NCI-H510A treated with DMSO at 0.1 percent for 48 hours (cell line): ENCODE measurements at regions not wholly inside any gene's neighbourhood (a gene's known extent, or its start where the extent isn't known, plus 50 kb on each side); places are given as distances from the start of the nearest gene placed in this dataset.

Source experiments
- DNase-seq: peaks from one replicate; lab custom pipeline; 2025; lab: John Stamatoyannopoulos, UW

DNA sequence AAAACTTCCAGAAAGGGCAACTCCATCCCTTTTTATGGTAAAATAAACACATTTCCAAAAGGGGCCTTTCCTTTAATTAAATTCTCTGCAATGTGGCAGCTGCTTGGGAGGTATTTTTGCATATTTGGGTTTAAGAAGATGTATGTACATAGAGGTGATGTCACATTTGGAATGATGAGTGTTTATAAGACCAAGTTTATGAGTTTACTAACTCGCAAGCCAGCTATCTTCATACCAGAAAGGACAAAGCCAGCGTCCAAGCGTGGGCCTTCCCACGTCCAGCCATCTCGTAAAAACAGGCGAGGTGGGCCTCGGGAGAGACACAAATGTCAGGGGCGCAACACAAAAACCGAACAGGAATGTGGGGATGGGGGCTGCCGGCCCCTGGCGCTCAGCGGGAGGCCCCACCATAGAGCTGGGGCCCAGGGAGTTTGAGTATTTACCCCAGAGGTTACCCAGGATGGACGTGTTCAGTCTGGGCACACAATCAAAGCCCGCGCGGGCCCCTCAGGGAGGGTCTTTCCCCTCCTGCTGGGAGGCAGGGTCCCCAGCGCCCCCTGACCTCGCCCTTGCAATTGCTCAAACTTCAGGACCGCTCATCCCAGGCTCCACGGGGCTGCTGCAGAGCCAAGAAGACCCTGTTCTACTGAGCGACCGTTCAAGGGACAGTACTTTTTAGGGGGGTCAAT, 137.3 kb downstream of the TWIST2 start:
- DNase-seq: no peak

DNA sequence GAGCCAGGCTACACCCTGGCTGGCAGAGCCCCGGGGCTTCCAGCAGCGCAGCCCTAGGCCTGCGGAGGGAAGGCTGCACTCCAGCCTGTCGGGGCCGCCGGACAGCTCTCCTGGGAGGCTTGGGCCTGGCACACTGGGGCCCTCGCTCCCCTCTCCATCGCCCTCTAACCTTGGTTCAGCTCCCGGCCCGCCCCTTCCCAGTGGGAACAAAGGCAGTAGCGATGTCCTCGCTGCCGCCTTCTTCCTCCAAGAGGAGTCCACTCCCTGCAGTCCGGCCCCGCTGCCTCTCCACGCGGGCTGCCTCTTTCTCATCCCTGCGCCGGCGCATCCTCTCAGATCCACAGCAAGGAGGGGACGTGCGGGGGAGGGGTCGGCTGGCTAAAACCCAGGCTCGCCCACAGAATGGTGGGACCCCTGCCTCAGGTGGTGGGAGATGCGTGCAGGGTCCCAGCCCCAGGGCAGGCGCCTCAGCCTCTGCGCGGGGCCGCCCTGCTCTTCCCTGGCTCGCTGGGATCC, 138.1 kb downstream of the TWIST2 start:
- DNase-seq: no peak

DNA sequence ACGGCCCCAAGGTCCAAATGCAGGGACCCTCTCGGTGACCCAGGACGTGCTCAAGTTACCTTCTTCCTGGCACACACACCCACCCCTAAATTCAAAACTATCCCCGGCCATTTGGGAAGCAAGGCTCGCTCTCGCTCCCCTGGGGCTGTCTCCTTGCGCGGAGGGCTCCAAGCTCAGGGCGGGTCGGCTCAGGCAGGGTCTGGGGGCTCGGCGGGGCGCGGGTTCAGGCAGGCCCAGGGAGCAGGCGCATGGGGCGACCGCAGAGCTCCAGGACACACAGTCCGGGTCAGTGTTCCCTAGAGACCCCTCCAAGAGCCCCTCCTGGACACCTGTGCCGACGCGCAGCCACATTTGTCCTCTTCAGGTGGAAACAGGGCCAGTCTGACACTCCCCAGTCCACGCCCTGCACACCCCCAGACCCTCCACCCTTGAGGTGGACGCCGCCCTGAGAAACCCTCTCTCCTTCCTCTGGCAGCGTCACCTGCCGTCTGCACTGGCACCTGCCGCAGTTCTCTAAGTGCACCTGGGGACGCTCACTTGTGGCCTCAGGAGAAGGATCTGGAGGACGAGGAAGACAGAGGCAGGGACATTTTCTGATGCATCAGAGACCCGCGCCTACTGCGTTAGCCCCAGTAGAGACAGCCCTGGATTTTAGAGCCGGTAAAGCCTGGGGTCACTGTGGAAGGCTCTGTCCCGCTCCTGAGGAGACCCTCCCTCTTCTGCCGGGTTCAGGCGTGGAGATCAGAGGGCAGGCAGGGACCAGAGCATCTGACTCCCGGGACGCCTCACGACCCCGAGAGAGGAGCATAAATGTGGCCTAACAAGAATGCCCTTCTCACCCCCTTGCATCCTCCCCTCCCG, 138.8 kb downstream of the TWIST2 start:
- no peak for DNase-seq

DNA sequence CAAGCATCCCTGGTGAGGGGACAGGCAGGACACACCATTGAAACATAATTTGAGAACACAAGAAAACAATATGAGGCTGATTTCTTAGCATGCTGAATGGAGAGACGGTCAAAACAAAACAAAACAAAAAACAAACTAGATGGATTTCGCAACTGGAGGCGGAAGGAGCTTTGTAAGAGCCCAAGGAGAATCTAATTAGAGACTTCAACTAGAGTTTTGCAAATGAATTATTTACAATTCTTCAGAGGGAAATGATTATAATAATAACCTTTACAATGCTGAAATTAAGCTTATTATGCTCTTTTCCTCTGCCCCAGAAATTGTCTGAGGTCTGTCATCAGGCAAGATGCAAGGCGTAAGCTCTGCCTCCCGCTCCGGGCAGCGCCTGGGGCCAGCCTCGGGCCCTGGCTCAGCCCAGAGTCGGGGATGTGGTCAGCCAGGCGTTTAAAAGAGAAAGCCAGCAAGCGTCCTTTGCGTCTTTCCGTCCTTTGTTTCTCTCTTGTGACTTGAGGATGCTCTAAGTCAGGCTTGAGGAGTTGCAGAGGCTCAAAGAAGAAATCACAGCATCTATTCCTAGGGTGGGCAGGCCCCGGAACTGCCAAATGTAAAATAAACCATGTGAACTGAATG, 139.6 kb downstream of the TWIST2 start:
- no peak for DNase-seq

DNA sequence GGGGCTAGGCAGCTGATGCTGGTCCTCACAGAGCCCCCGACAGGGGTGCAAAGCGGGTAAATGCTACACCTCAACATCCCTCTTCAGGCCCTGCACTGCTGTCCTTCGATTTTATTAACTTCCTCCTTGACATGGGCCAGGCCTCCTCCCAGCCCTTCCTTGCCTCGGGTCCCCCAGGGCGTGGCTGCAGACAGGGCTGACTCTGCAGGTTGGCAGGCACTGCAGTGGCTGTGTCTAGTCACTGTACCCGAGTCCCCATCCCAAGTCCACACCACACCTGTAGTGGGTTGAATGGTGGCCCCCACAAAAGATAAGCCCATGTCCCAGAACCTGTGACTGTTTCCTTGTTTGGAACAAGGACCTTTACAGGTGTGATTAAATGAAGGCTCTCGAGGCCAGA, 140.2 kb downstream of the TWIST2 start:
- DNase-seq: no peak

DNA sequence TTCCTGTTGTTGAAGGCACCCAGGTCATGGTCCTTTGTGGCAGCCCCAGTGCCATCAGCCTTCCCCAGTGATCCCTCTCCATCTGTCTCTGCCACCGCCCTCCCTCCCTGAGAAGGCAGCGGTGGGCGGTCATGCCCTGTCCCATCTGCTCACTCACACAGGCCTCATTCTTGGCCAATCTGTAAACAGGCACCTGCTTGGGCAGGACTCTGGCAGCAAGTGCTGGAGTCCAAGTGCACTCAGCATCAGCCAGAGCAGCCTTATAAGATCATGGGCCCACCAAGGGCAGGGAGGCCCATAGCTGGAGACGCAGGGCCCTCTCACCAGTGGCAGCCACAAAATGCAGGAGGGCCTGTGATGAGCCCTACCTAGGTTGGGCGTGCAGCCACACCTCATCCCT, 140.9 kb downstream of the TWIST2 start:
- DNase-seq: no peak

DNA sequence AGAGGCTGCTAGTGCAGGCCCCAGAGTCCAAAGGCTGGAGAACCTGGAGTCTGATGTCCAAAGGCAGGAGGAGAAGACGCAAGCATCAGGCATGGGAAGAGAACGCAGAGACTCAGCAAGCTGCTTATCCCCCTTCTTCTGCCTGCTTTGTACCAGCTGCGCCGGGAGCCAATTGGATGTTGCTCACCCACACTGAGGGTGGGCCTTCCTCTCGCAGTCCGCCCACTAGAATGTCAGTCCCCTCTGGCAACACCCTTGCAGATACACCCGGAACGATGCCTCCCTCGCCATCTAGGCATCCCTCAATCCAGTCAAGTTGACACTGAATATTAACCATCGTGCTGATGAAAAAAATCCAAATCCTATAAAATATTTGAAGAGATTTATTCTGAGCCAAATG, 141.6 kb downstream of the TWIST2 start:
- DNase-seq: no peak

DNA sequence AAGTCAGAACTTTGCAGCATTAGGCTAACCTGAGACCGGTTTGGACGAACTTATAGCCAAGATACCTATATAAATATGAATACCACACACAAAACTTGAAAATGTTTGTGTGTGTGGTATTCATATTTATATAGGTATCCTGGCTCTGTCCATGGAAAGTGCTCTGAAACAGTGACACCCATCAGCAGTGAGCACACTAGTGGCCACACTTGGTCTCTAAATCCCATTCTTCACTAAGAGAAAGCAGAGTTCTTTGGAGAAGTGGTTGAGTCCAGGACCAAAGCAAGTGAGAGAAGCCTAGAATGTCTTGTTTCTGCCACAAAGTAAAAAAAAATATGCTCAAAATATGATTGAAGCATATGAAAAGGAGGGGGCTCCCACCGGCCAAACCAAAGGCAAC, 146.5 kb downstream of the TWIST2 start:
- no peak for DNase-seq

DNA sequence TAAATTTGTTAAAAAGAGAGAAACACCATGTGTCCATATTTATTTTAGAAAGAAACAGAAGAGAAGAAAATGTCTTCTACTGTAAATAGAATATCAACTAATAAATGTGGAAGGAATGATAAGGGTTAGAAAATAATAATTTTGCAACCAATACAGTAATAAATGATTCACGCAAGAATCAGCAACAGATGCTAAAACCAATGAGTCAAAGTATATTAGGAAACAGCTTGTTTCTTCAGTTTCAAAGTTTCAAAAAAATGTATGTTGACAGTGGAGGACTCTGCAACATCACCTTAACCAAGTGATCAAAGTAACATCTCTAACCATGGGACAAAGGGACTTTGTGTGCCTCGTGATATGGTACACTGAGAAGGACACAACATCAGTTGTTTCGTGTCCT, 147.0 kb downstream of the TWIST2 start:
- no peak for DNase-seq

DNA sequence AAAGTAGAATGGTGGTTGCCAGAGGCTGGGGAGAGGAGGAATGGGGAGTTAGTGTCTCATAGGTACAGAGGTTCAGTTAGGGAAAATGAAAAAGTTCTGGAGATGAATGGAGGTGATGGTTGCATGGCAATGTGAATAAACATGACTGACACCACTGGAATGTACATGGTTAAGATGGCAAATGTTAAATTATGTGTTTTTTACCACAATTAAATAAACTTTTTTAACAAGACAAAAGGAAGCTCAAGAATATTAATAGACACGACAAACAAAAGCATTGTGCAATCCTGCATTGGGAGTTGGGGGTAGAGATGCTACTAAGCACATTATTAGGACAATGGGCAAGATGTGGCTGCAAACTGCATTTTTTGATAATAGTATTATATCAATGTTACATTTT, 147.7 kb downstream of the TWIST2 start:
- no peak for DNase-seq

DNA sequence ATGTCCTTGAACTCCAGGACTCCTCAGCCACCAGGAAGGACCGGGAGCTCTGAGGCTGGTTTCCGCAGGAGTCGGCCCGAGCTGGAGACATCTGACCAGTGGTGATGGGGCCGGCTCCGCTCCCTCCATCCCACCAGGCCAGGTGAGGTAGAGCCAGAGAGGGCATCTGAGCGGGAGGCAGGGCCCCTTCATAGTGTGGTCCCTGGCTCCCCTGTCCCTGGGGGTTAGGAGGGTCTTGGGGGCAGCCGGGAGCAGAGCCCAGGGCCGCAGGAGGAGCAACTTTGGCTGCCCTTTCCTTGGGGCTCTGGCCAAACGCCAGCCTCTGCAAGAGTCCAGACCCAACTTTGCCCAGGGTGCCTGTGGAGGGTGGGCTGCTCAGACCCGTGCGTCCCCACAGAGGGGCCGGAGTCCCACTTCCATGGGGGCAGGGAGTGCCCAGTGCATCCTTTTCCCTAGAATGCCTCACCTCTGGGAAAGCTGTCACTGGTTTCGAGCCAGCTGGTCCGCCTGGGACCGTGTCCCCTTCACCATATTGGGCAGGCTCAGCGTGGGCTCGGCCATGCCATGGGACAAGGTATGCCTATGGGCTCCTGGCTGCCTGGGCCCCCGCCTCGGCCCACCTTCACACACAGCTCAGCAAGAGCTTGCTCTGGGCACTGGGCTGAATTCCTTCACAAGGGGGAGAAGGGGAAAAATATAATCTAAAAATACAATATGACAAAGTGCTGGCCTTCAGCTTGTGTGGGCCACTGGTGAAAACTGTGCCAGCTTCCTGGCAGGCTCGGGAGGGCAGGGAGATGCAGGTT, 148.6 kb downstream of the TWIST2 start:
- DNase-seq: no peak

DNA sequence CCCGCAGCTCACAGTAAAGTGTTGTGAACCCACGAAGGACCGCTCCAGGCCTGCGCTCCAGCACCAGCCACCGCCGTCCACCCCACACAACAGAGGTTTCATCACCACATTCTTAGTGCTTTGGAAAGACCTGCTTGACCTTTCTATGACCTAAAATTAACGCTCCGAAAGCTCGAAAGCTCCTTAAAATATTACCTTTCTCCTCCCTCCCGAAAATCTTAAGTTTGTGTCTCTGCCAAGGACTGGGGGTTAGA, 149.2 kb downstream of the TWIST2 start:
- no peak for DNase-seq

DNA sequence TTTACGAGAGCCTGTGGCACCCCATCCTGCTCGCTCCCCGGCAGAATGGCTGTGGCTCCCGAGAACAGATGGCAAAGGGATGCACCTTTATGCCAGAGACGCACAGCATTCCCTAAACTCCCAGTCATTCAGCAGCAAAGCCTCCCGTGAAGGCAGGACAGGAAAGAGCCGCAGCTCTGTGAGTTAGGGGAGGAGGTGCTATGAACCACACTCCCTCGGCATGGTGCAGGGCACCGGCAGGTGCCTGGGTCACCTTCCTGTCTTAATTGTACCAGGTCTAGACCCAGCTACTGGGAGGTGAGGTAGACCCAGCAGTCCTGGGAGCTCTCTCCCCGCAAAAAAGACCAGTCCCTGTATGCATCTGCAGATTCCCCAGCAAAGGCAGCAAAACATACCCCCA, 149.8 kb downstream of the TWIST2 start:
- no peak for DNase-seq
